IMR-90 (cell line): ENCODE measurements at regions not wholly inside any gene's neighbourhood (a gene's known extent, or its start where the extent isn't known, plus 50 kb on each side); places are given as distances from the start of the nearest gene placed in this dataset.

Experiments used
- CEBPB ChIP-seq: IDR thresholded peaks from 2 replicates; pipeline ENCODE4 v1.6.1; 2012; ENCODE audit warnings: low read depth, low read length, improper control_type of control experiment
- FOS ChIP-seq: fragments of 150-350 bp; IDR thresholded peaks from 2 replicates; pipeline ENCODE4 v1.6.1; 2016; ENCODE audit warnings: low read depth, low read length
- MAFK ChIP-seq: IDR thresholded peaks from 2 replicates; pipeline ENCODE4 v1.6.1; 2012; ENCODE audit warnings: low read depth, low read length, improper control_type of control experiment
- MAZ ChIP-seq: IDR thresholded peaks from 2 replicates; pipeline ENCODE4 v1.6.1; 2012; ENCODE audit warnings: low read depth, mild to moderate bottlenecking, low read length, improper control_type of control experiment, moderate library complexity, borderline replicate concordance
- MXI1 ChIP-seq: IDR thresholded peaks from 2 replicates; pipeline ENCODE4 v1.6.1; 2012; ENCODE audit warnings: low read depth, mild to moderate bottlenecking, low read length, moderate library complexity, borderline replicate concordance
- POLR2A ChIP-seq: IDR thresholded peaks from 2 replicates; pipeline ENCODE4 v1.6.1; 2012; ENCODE audit warnings: mild to moderate bottlenecking, low read depth, low read length
- RAD21 ChIP-seq: IDR thresholded peaks from 2 replicates; pipeline ENCODE4 v1.6.1; 2012; ENCODE audit warnings: low read length, improper control_type of control experiment
- RCOR1 ChIP-seq: IDR thresholded peaks from 2 replicates; pipeline ENCODE4 v1.6.1; 2012; ENCODE audit warnings: mild to moderate bottlenecking, low read length, improper control_type of control experiment; ENCODE audit not compliant: insufficient replicate concordance
- RFX5 ChIP-seq: IDR thresholded peaks from 2 replicates; pipeline ENCODE4 v1.8.0; 2012; ENCODE audit warnings: low read depth, mild to moderate bottlenecking, low read length, moderate library complexity
- SMC3 ChIP-seq: fragments of 150-350 bp; IDR thresholded peaks from 2 replicates; pipeline ENCODE4 v1.6.1; 2016; ENCODE audit warnings: low read depth, mild to moderate bottlenecking, antibody characterized with exemption, low read length, moderate library complexity
- USF2 ChIP-seq: fragments of 150-350 bp; IDR thresholded peaks from 2 replicates; pipeline ENCODE4 v1.6.1; 2017; ENCODE audit warnings: mild to moderate bottlenecking, antibody characterized with exemption, low read length, low read depth
- TF ChIP-seq, protein P1 (sequence below): conservative IDR thresholded peaks from 2 replicates; pipeline ENCODE4 v1.5.1; 2012; ENCODE audit warnings: mild to moderate bottlenecking, low read depth, low read length, improper control_type of control experiment
- TF ChIP-seq, protein P2 (sequence below): fragments of 150-350 bp; IDR thresholded peaks from 2 replicates; pipeline ENCODE4 v1.6.1; 2016; ENCODE audit warnings: low read depth, mild to moderate bottlenecking, low read length, moderate library complexity, borderline replicate concordance

GRCh38 chr3:99568663-99569335 lies 69.6 kb upstream of the COL8A1 start:
- no peak for TF ChIP-seq RCOR1
- TF ChIP-seq POLR2A: no peak
- TF ChIP-seq, protein P1, sequence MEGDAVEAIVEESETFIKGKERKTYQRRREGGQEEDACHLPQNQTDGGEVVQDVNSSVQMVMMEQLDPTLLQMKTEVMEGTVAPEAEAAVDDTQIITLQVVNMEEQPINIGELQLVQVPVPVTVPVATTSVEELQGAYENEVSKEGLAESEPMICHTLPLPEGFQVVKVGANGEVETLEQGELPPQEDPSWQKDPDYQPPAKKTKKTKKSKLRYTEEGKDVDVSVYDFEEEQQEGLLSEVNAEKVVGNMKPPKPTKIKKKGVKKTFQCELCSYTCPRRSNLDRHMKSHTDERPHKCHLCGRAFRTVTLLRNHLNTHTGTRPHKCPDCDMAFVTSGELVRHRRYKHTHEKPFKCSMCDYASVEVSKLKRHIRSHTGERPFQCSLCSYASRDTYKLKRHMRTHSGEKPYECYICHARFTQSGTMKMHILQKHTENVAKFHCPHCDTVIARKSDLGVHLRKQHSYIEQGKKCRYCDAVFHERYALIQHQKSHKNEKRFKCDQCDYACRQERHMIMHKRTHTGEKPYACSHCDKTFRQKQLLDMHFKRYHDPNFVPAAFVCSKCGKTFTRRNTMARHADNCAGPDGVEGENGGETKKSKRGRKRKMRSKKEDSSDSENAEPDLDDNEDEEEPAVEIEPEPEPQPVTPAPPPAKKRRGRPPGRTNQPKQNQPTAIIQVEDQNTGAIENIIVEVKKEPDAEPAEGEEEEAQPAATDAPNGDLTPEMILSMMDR: no peak
- TF ChIP-seq SMC3: no peak
- no peak for TF ChIP-seq MAFK
- TF ChIP-seq MXI1: no peak
- no peak for TF ChIP-seq USF2
- TF ChIP-seq FOS: no peak
- TF ChIP-seq RFX5: no peak
- no peak for TF ChIP-seq MAZ
- TF ChIP-seq RAD21: no peak
- no peak for TF ChIP-seq CEBPB
- TF ChIP-seq, protein P2, sequence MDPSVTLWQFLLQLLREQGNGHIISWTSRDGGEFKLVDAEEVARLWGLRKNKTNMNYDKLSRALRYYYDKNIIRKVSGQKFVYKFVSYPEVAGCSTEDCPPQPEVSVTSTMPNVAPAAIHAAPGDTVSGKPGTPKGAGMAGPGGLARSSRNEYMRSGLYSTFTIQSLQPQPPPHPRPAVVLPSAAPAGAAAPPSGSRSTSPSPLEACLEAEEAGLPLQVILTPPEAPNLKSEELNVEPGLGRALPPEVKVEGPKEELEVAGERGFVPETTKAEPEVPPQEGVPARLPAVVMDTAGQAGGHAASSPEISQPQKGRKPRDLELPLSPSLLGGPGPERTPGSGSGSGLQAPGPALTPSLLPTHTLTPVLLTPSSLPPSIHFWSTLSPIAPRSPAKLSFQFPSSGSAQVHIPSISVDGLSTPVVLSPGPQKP: no peak
